ENCODE measurements at regions not wholly inside any gene's neighbourhood (a gene's known extent, or its start where the extent isn't known, plus 50 kb on each side); places are given as distances from the start of the nearest gene placed in this dataset.
"Not testable (repeated sequence)": the region's sequence is repeated elsewhere in the genome, so short reads cannot be mapped to it uniquely, and the experiment has no call there.

DNA sequence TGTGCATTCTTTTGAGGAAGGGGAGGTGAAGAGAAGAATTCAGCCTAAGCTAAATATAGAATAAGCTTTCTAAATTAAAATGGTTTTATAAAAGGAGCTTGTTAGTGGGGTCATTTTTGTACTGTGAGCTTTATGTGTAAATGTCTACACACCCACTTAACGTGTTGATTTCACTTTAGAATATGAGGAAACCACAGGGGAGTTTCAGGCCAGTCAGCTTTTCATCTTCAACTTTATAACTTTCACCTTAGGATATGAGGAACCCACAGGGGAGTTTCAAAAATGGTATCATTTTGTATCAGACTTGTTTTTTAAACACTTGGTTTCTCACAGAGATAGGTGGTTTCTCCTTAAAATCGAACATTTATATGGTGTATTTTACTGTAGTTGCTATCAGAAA lies 120.7 kb upstream of the NIPA1 start:
- not testable (repeated sequence) for DNase-seq

GRCh38 chr15:22684786-22685185 lies 101.7 kb upstream of the NIPA1 start:
- not testable (repeated sequence) for DNase-seq

- not testable (repeated sequence) for DNase-seq
These were observed 86.6 kb upstream of the NIPA1 start for GRCh38 chr15:22699881-22700280.

DNA sequence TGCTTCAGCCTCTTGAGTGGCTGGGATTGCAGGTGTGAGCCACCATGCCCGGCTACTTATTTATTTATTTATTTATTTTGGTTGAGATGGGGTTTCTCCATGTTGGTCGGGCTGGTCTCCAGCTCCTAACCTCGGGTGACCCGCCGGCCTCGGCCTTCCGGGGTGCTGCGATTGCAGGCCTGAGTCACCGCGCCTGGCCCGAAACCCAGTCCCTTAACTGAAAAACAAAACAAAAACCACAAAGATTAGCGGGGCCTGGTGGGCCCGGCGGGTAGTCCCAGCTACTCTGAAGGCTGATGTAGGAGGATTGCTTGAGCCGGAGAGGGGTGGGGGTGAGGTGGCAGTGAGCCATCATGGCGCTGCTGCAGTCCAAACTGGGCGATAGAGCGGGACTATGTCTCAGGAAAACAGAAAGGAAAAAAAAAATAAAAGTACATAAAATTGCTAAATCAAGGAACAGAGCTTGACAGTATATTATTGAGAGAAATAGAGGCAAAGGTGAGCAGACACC lies 75.6 kb upstream of the NIPA1 start:
- not testable (repeated sequence) for DNase-seq

GRCh38 chr15:22713933-22714332 lies 72.5 kb upstream of the NIPA1 start:
- DNase-seq = not testable (repeated sequence)

- not testable (repeated sequence) for DNase-seq
These were observed 71.9 kb upstream of the NIPA1 start for GRCh38 chr15:22714358-22715132.

DNA sequence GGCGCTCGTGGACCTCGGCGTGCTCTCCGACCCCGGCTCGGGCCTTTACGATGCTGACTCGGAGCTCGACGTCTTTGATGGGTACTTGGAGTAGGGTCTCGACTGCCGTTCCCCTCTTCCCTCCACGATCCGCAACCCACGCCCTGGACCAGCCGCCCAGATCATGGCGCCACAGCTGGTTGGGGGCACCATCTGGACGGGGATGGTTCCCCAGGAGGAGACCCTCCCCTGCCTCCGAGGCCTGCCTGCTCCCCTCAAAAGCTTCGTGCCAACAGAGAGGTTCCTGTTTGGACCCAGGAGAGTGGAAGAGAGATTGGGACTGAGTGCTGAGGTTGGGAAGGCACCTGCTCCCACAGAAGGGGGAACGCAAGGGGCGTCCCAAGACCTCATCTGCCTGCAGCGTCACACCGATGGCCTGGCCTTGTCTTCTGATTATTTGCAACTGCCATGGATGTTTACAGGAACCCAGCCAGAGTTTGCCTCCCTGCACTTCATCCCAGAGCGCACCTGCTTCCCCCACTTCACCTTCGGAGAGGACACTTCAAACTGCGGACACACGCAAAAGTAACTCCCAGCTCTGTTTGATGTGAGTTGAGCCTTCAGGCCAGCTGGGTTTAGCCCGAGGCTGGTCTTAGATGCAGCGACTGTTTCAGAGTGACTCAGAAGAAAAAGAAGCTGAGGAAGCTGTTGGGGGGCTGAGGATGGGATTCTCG lies 71.2 kb upstream of the NIPA1 start:
- DNase-seq = not testable (repeated sequence)

DNA sequence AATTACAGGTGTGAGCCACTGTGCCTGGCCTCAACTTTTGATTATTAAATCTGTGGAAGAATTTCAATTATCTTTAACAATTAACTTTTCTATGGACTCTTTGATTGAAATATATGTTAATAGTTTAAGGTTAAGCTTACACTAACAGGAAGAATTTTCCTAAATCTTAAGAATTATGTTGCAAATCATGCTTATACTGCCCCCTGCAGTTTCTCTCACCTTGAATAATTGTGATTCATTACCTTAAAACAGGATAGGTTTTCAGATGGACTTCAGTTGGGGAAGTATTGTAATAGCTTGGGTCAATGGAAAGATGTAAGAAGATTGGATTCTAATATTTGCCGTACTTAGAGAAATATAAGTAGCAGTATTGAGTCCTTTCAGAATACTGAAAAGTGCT lies 66.5 kb upstream of the NIPA1 start:
- DNase-seq = not testable (repeated sequence)

- not testable (repeated sequence) for DNase-seq
These were observed 60.3 kb upstream of the NIPA1 start for GRCh38 chr15:22726104-22726503.

DNA sequence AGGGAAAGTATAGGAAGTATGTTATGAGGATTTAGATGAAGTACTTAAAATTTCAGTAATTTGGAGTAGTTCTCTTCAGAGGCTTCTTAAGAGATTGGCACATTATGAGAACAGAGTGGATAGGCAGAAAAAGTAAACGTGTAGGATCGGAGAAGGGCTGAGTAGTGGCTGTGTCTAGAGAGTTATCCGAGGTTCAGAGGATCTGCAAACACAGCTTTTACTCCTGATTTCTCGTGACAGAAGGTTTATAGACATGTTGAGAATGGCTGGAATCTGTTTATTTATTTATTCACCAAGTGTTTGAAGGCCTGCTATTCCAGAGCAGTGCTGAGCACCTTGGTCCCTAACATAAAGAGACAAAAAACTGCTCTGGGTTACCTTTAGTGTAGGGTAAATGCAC lies 51.4 kb upstream of the NIPA1 start:
- DNase-seq = not testable (repeated sequence)

DNA sequence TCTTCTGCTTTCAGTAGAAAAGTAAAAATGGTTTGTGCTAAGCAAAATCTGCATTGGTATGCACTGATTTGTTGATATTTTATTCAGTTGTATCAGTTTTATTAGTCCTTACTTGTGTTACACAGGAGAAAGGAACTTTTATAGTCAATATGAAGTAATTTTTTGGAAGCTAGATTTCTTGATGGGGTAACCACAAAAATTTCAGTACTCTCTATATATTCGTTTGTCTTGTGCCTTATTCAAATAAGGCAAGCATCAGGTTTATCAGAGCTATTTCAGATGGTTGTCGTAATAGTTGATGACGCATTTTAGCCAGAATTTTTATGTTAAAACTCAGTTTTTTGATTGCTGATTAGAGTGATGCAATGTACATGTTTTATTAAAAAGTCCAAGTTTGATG lies 50.7 kb upstream of the NIPA1 start:
- no peak for DNase-seq

GRCh38 chr15:22736200-22736599 lies 50.2 kb upstream of the NIPA1 start:
- DNase-seq = not testable (repeated sequence)
